BLaER1 treated with 17β-estradiol and CSF1 and Interleukin-3, amounts not matched to agents 10 nM and 100 nM (cell line): ENCODE measurements at regions not wholly inside any gene's neighbourhood (a gene's known extent, or its start where the extent isn't known, plus 50 kb on each side); places are given as distances from the start of the nearest gene placed in this dataset.

ENCODE experiments used
- H3K27ac ChIP-seq, 11 experiments: shearing (Covaris generic); formaldehyde crosslinking; 2 replicates each; pipeline ENCODE4 v1.8.1; 2022
- H3K27me3 ChIP-seq, 11 experiments: shearing (Covaris generic); formaldehyde crosslinking; 2 replicates each; pipeline ENCODE4 v1.8.1; 2022
- H3K36me3 ChIP-seq, 11 experiments: shearing (Covaris generic); formaldehyde crosslinking; 2 replicates each; pipeline ENCODE4 v1.8.1; 2022
- H3K4me1 ChIP-seq, 10 experiments: shearing (Covaris generic); formaldehyde crosslinking; 2 replicates each; pipeline ENCODE4 v1.8.1; 2022
- H3K4me2 ChIP-seq, 11 experiments: shearing (Covaris generic); formaldehyde crosslinking; 2 replicates each; pipeline ENCODE4 v1.8.1; 2022
- H3K4me3 ChIP-seq, 10 experiments: shearing (Covaris generic); formaldehyde crosslinking; 2 replicates each; pipeline ENCODE4 v1.8.1; 2022
- H3K9ac ChIP-seq, 11 experiments: shearing (Covaris generic); formaldehyde crosslinking; 2 replicates each; pipeline ENCODE4 v1.8.1; 2022
- H3K9me3 ChIP-seq, 11 experiments: shearing (Covaris generic); formaldehyde crosslinking; replicated peaks in 1 of 11; 2 replicates each; pipeline ENCODE4 v1.8.1; 2022
- H4K20me1 ChIP-seq, 11 experiments: shearing (Covaris generic); formaldehyde crosslinking; 2 replicates each; pipeline ENCODE4 v1.8.1; 2022
- Cebpa-rat ChIP-seq, 11 experiments: shearing (Covaris generic); IDR thresholded peaks; 2 replicates each; pipeline ENCODE4 v1.8.1; 2022

GRCh38 chr2:164260506-164260905 is 360.8 kb downstream of the GRB14 start:
- Histone ChIP-seq H3K9me3 (no peaks in the 10 kb centered on the region), H3K27ac (no peak overlapping the region), H4K20me1 (no peaks in the 10 kb centered on the region), H3K4me1 (no peaks in the 10 kb centered on the region), H3K27me3 (no peaks in the 10 kb centered on the region), H3K36me3 (no peaks in the 10 kb centered on the region), H3K4me2 (no peak overlapping the region), H3K9ac (no peak overlapping the region), H3K4me3 (no peak overlapping the region)
- no peak for TF ChIP-seq Cebpa-rat (IDR thresholded peaks at IDR 0.05)

- Histone ChIP-seq H3K27me3 (no peaks in the 10 kb centered on the region), H3K4me1 (no peaks in the 10 kb centered on the region), H3K9me3 (no peaks in the 10 kb centered on the region), H3K36me3 (no peaks in the 10 kb centered on the region), H4K20me1 (no peaks in the 10 kb centered on the region), H3K4me3 (no peak overlapping the region), H3K4me2 (no peak overlapping the region), H3K9ac (no peak overlapping the region), H3K27ac (no peak overlapping the region)
- TF ChIP-seq Cebpa-rat (IDR thresholded peaks at IDR 0.05): no peak
These were observed 363.5 kb downstream of the GRB14 start for GRCh38 chr2:164257742-164258141.

GRCh38 chr2:164252568-164253287 is 368.6 kb downstream of the GRB14 start:
- no peak for TF ChIP-seq Cebpa-rat (IDR thresholded peaks at IDR 0.05)
- no peak overlapping the region for H3K4me3 ChIP-seq
- no peaks in the 10 kb centered on the region for H3K27me3 ChIP-seq
- no peaks in the 10 kb centered on the region for H3K9me3 ChIP-seq
- no peaks in the 10 kb centered on the region for H3K4me1 ChIP-seq
- H3K9ac ChIP-seq: no peak overlapping the region
- H3K4me2 ChIP-seq: no peak overlapping the region
- H4K20me1 ChIP-seq: no peaks in the 10 kb centered on the region
- no peaks in the 10 kb centered on the region for H3K36me3 ChIP-seq
- no peak overlapping the region for H3K27ac ChIP-seq

GRCh38 chr2:164243315-164243714 is 378.0 kb downstream of the GRB14 start:
- Histone ChIP-seq H3K9me3 (peaks cover 9 to 22% (median 15%) of the 10 kb centered on the region in 11 experiments; a peak in 20 of 22 replicates), H3K4me2 (no peak overlapping the region), H3K4me3 (no peak overlapping the region), H3K27me3 (no peaks in the 10 kb centered on the region), H3K9ac (no peak overlapping the region), H3K27ac (no peak overlapping the region), H4K20me1 (no peaks in the 10 kb centered on the region), H3K4me1 (peaks cover 0 to 7% (median 0%) of the 10 kb centered on the region in 10 experiments; a peak in 3 of 20 replicates), H3K36me3 (no peaks in the 10 kb centered on the region)
- TF ChIP-seq Cebpa-rat (IDR thresholded peaks at IDR 0.05): no peak

GRCh38 chr2:164242409-164242808 is 378.9 kb downstream of the GRB14 start:
- Histone ChIP-seq H3K4me3 (no peak overlapping the region), H3K4me2 (no peak overlapping the region), H3K27ac (no peak overlapping the region), H3K27me3 (no peaks in the 10 kb centered on the region), H3K9me3 (peaks cover 9 to 22% (median 15%) of the 10 kb centered on the region in 11 experiments; a peak in 20 of 22 replicates), H4K20me1 (no peaks in the 10 kb centered on the region), H3K4me1 (peaks cover 0 to 7% (median 0%) of the 10 kb centered on the region in 10 experiments; a peak in 3 of 20 replicates), H3K36me3 (no peaks in the 10 kb centered on the region), H3K9ac (no peak overlapping the region)
- TF ChIP-seq Cebpa-rat (IDR thresholded peaks at IDR 0.05): no peak

- H3K9me3 ChIP-seq: no peaks in the 10 kb centered on the region
- H3K36me3 ChIP-seq: no peaks in the 10 kb centered on the region
- no peak overlapping the region for H3K9ac ChIP-seq
- no peaks in the 10 kb centered on the region for H3K27me3 ChIP-seq
- no peak overlapping the region for H3K27ac ChIP-seq
- TF ChIP-seq Cebpa-rat (IDR thresholded peaks at IDR 0.05): no peak
- H3K4me2 ChIP-seq: no peak overlapping the region
- no peaks in the 10 kb centered on the region for H4K20me1 ChIP-seq
- peaks cover 0 to 12% (median 0%) of the 10 kb centered on the region in 10 experiments; a peak in 8 of 20 replicates for H3K4me1 ChIP-seq
- no peak overlapping the region for H3K4me3 ChIP-seq
These were observed 387.2 kb downstream of the GRB14 start for GRCh38 chr2:164234074-164234473.

- Histone ChIP-seq H4K20me1 (no peaks in the 10 kb centered on the region), H3K27ac (no peak overlapping the region), H3K27me3 (no peaks in the 10 kb centered on the region), H3K9me3 (no peaks in the 10 kb centered on the region), H3K4me1 (no peaks in the 10 kb centered on the region), H3K4me3 (no peak overlapping the region), H3K4me2 (no peak overlapping the region), H3K9ac (no peak overlapping the region), H3K36me3 (no peaks in the 10 kb centered on the region)
- TF ChIP-seq Cebpa-rat (IDR thresholded peaks at IDR 0.05): no peak
These were observed 397.3 kb downstream of the GRB14 start for GRCh38 chr2:164224007-164224406.

- H3K4me1 ChIP-seq: no peaks in the 10 kb centered on the region
- H4K20me1 ChIP-seq: no peaks in the 10 kb centered on the region
- no peak for TF ChIP-seq Cebpa-rat (IDR thresholded peaks at IDR 0.05)
- H3K9me3 ChIP-seq: no peaks in the 10 kb centered on the region
- H3K27ac ChIP-seq: no peak overlapping the region
- H3K27me3 ChIP-seq: no peaks in the 10 kb centered on the region
- no peak overlapping the region for H3K4me3 ChIP-seq
- H3K4me2 ChIP-seq: no peak overlapping the region
- H3K9ac ChIP-seq: no peak overlapping the region
- no peaks in the 10 kb centered on the region for H3K36me3 ChIP-seq
These were observed 399.8 kb downstream of the GRB14 start for GRCh38 chr2:164221473-164221872.

GRCh38 chr2:164220265-164220664 is 401.0 kb downstream of the GRB14 start:
- Histone ChIP-seq H3K9ac (no peak overlapping the region), H3K4me2 (no peak overlapping the region), H3K4me3 (no peak overlapping the region), H4K20me1 (no peaks in the 10 kb centered on the region), H3K36me3 (no peaks in the 10 kb centered on the region), H3K9me3 (no peaks in the 10 kb centered on the region), H3K27me3 (no peaks in the 10 kb centered on the region), H3K27ac (no peak overlapping the region), H3K4me1 (no peaks in the 10 kb centered on the region)
- no peak for TF ChIP-seq Cebpa-rat (IDR thresholded peaks at IDR 0.05)

- H3K4me1 ChIP-seq: no peaks in the 10 kb centered on the region
- no peaks in the 10 kb centered on the region for H3K36me3 ChIP-seq
- H4K20me1 ChIP-seq: no peaks in the 10 kb centered on the region
- no peak overlapping the region for H3K27ac ChIP-seq
- H3K27me3 ChIP-seq: no peaks in the 10 kb centered on the region
- TF ChIP-seq Cebpa-rat (IDR thresholded peaks at IDR 0.05): no peak
- H3K4me2 ChIP-seq: no peak overlapping the region
- peaks cover 0 to 4% (median 0%) of the 10 kb centered on the region in 11 experiments; a peak in 2 of 22 replicates for H3K9me3 ChIP-seq
- H3K9ac ChIP-seq: no peak overlapping the region
- H3K4me3 ChIP-seq: no peak overlapping the region
These were observed 407.4 kb downstream of the GRB14 start for GRCh38 chr2:164213916-164214315.
